HUDEP-2 (cell line): ENCODE measurements at regions not wholly inside any gene's neighbourhood (a gene's known extent, or its start where the extent isn't known, plus 50 kb on each side); places are given as distances from the start of the nearest gene placed in this dataset.
"Not testable (repeated sequence)": the region's sequence is repeated elsewhere in the genome, so short reads cannot be mapped to it uniquely, and the experiment has no call there.

Experiments used
- DNase-seq, 76 experiments: peaks; one replicate each; lab custom pipeline; 2025; ENCODE audit not compliant: unreplicated experiment in 76 of 76; lab: John Stamatoyannopoulos, UW

- not testable (repeated sequence) for DNase-seq
These were observed 57.0 kb upstream of the NEUROD1 start for GRCh38 chr2:181737302-181737701.

- peak in 3 of 76 experiments; percentile 1 to 22 (median 14) for DNase-seq
These were observed 57.8 kb upstream of the NEUROD1 start for GRCh38 chr2:181738074-181738473.

- DNase-seq: no peak
These were observed 58.2 kb upstream of the NEUROD1 start for GRCh38 chr2:181738563-181738962.

- no peak for DNase-seq
These were observed 61.4 kb upstream of the NEUROD1 start for GRCh38 chr2:181741756-181742155.

GRCh38 chr2:181742361-181742760 lies 62.0 kb upstream of the NEUROD1 start:
- DNase-seq: no peak

- DNase-seq: peak in 32 of 76 experiments; percentile 1 to 42 (median 14)
These were observed 62.8 kb upstream of the NEUROD1 start for GRCh38 chr2:181742922-181743722.

GRCh38 chr2:181743723-181744031 lies 63.4 kb upstream of the NEUROD1 start:
- no peak for DNase-seq

- DNase-seq: no peak
These were observed 65.7 kb upstream of the NEUROD1 start for GRCh38 chr2:181745796-181746540.

- no peak for DNase-seq
These were observed 66.5 kb upstream of the NEUROD1 start for GRCh38 chr2:181746844-181747243.

GRCh38 chr2:181750305-181750704 lies 70.0 kb upstream of the NEUROD1 start:
- DNase-seq: no peak

- no peak for DNase-seq
These were observed 71.1 kb upstream of the NEUROD1 start for GRCh38 chr2:181751266-181752030.

- no peak for DNase-seq
These were observed 72.0 kb upstream of the NEUROD1 start for GRCh38 chr2:181752301-181752700.

- no peak for DNase-seq
These were observed 73.4 kb upstream of the NEUROD1 start for GRCh38 chr2:181753686-181754085.

GRCh38 chr2:181754105-181754504 lies 73.8 kb upstream of the NEUROD1 start:
- no peak for DNase-seq

- DNase-seq: no peak
These were observed 74.9 kb upstream of the NEUROD1 start for GRCh38 chr2:181755181-181755580.

- no peak for DNase-seq
These were observed 80.2 kb upstream of the NEUROD1 start for GRCh38 chr2:181760521-181760920.

GRCh38 chr2:181761175-181761574 lies 80.9 kb upstream of the NEUROD1 start:
- no peak for DNase-seq

GRCh38 chr2:181762000-181762399 lies 81.7 kb upstream of the NEUROD1 start:
- no peak for DNase-seq

- DNase-seq: no peak
These were observed 82.5 kb upstream of the NEUROD1 start for GRCh38 chr2:181762848-181763247.

GRCh38 chr2:181763423-181763822 lies 83.1 kb upstream of the NEUROD1 start:
- no peak for DNase-seq
